ENCODE measurements at regions not wholly inside any gene's neighbourhood (a gene's known extent, or its start where the extent isn't known, plus 50 kb on each side); places are given as distances from the start of the nearest gene placed in this dataset.
"Not testable (repeated sequence)": the region's sequence is repeated elsewhere in the genome, so short reads cannot be mapped to it uniquely, and the experiment has no call there.

DNA sequence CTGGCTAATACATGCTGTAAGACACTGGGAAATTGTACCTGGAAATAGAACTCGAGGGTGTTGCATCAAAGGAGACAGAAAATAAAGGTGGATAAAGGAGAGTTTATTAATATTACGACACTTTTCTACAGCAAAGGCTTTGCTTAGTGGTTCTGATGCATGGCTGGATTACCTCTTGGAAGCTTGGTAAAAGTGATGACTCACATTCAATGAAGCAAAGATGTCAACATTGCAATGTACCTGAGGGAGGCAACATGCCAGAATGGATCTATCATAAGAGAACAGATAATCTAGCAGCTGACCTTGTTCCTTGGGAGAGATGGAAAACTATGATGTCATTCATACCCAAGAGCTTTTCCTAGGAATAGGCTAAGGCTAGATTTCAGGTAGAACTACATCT, 735.1 kb upstream of the DIAPH2 start:
- no peak overlapping the region for H3K27ac ChIP-seq
- peak; percentile 36 for DNase-seq (ENCODE audit: low read depth, low spot score)

DNA sequence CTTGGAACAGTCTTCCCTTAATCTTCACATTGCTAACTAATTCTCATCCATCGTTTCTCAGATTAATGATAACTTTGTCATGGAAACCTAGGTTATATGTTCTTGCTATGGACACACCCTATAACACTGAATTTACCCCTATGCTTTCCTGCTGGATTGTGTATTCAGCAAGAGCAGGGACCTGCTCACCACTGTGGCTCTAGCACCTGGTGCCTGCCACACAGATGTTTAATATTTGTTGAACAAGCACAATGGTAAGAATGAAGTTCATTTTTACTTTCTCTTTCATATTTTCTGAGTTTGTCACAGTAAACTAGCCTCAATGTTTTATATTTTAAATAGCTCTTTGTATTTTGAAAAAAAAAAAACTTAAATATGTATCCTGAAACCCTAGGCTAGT, 734.0 kb upstream of the DIAPH2 start:
- no peak for DNase-seq (ENCODE audit: low read depth, low spot score)
- H3K27ac ChIP-seq, result no peak overlapping the region

GRCh38 chrX:95953564-95953963, 731.1 kb upstream of the DIAPH2 start:
- no peak overlapping the region for H3K27ac ChIP-seq
- DNase-seq (ENCODE audit: low read depth, low spot score), result no peak

DNA sequence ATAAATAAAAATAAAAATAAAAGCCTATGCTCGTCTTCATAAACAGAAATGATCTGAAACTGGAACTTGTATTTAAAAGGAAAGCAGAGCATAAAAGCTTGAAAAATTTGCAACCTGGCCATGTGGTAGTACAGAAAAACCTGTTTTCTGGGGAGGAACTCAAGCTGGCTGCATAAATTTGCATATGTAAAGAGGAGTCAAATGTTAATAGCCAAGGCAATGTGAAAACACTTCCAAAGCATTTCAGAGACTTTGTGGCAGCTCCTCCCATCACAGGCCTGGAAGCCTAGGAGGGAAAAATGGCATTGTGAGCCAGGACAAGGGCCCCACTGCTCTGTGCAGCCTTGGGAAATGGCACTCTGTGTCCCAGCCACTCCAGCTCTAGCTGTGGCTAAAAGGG, 727.9 kb upstream of the DIAPH2 start:
- no peak overlapping the region for H3K27ac ChIP-seq
- no peak for DNase-seq (ENCODE audit: low read depth, low spot score)

DNA sequence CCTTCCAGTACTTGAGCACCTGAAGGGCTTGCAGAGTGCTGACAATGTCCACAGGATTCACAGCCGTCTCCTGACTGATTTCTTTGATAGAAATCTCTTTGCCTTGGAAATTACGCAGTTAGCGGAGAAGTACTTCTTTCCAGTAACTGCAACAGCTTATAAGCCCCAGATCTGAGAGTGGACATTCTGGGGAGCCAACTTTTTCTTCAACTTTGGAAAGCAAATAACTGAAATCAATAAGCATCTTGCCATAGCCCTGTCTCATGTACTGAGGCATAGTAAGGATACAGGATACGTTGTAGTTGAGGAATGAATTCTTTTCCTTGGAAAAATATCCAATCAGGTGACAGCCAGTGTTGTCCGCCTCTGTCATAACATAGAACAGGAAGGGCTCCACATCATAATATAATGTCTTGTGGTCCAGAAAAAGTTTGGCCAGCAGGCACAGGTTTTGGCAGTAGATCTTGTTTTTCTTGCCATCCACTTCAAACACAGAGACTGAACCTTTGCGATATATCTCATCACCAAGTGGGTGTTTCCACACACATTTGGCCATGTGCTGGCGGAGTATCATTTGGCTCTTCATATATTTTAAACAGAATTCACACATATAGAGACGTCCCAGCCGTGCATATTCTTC, 711.1 kb upstream of the DIAPH2 start:
- not testable (repeated sequence) for H3K27ac ChIP-seq; DNase-seq (ENCODE audit: low read depth, low spot score)

- no peak overlapping the region for H3K27ac ChIP-seq
- no peak for DNase-seq (ENCODE audit: low read depth, low spot score)
Measured at GRCh38 chrX:95974096-95974470, 710.6 kb upstream of the DIAPH2 start.

GRCh38 chrX:95974890-95975289, 709.8 kb upstream of the DIAPH2 start:
- H3K27ac ChIP-seq, result no peak overlapping the region
- no peak for DNase-seq (ENCODE audit: low read depth, low spot score)

GRCh38 chrX:95995583-95995982, 689.1 kb upstream of the DIAPH2 start:
- no peak for DNase-seq (ENCODE audit: low read depth, low spot score)

GRCh38 chrX:95996294-95996693, 688.3 kb upstream of the DIAPH2 start:
- DNase-seq (ENCODE audit: low read depth, low spot score), result no peak
- no peak overlapping the region for H3K27ac ChIP-seq

More at GRCh38 chrX:95995583-95995982, 689.1 kb upstream of the DIAPH2 start:
- no peak overlapping the region for H3K27ac ChIP-seq

- H3K27ac ChIP-seq, result no peak overlapping the region
- no peak for DNase-seq (ENCODE audit: low read depth, low spot score)
Measured at GRCh38 chrX:96002431-96002830, 682.2 kb upstream of the DIAPH2 start.

GRCh38 chrX:96004386-96004785, 680.3 kb upstream of the DIAPH2 start:
- DNase-seq (ENCODE audit: low read depth, low spot score), result peak; percentile 8
- H3K27ac ChIP-seq, result peak overlapping the region; percentile 46

- no peak for DNase-seq (ENCODE audit: low read depth, low spot score)
- no peak overlapping the region for H3K27ac ChIP-seq
Measured at GRCh38 chrX:96006281-96006680, 678.4 kb upstream of the DIAPH2 start.

GRCh38 chrX:96027407-96027806, 657.2 kb upstream of the DIAPH2 start:
- H3K27ac ChIP-seq, result no peak overlapping the region
- DNase-seq (ENCODE audit: low read depth, low spot score), result no peak

- no peak for DNase-seq (ENCODE audit: low read depth, low spot score)
- no peak overlapping the region for H3K27ac ChIP-seq
Measured at GRCh38 chrX:96052078-96052477, 632.6 kb upstream of the DIAPH2 start.

DNA sequence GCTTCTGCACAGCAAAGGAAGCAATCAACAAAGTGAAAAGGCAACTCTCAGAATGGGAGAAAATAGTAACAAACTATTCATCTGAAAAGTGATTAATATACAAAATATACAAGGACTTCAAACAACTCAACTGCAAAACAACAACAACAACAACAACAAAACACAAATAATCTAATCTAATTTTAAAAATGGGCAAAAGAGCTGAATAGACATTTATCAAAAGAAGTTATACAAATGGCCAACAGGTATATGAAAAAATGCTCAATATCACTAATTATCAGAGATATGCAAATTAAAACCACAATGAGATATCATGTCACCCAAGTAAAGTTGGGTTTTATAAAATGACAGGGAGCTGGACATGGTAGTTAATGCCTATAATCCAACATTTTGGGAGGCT, 602.8 kb upstream of the DIAPH2 start:
- no peak overlapping the region for H3K27ac ChIP-seq
- DNase-seq (ENCODE audit: low read depth, low spot score), result no peak

GRCh38 chrX:96094616-96095015, 590.0 kb upstream of the DIAPH2 start:
- no peak overlapping the region for H3K27ac ChIP-seq

GRCh38 chrX:96098471-96098870, 586.2 kb upstream of the DIAPH2 start:
- no peak for DNase-seq (ENCODE audit: low read depth, low spot score)

More at GRCh38 chrX:96094616-96095015, 590.0 kb upstream of the DIAPH2 start:
- DNase-seq (ENCODE audit: low read depth, low spot score), result no peak

DNA sequence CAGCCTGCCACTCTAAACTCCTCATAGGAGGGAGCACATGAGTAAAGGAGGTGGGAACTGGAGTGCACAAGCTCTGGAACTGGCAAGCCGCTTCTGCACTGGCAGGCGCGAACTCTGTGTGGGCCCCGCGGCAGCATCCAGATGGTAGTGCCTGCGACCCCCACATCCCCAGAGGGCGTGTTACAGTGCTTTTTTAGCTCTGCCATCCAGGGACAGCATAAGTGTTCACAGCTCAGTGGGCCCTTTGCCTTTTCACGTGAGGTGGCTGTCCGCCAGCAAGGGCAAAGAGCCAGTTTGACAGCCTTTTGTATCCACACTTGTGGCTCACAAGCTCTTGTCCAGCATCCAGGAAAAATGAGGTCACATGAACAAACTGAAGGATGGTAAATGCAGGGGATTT, 581.6 kb upstream of the DIAPH2 start:
- H3K27ac ChIP-seq, result no peak overlapping the region
- DNase-seq (ENCODE audit: low read depth, low spot score), result no peak

More at GRCh38 chrX:96098471-96098870, 586.2 kb upstream of the DIAPH2 start:
- H3K27ac ChIP-seq, result no peak overlapping the region

DNA sequence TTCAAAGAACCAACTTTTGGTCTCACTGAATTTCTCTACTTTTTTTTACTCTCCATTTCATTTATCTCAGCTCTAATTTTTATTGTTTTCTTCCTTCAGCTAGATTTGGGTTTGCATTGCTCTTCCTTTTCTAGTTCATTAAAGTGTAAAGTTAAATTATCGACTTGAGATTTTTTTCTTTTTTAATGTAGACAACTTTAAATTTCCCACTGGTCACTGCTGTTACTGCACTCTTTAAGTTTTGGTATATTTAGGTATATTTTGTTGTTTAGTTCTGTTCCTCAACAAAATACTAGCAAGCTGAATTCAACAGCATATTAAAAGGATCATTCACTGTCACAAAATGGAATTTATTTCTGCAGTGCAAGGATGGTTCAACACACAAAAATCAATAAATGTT, 572.0 kb upstream of the DIAPH2 start:
- H3K27ac ChIP-seq, result no peak overlapping the region
- no peak for DNase-seq (ENCODE audit: low read depth, low spot score)

GRCh38 chrX:96126182-96126581, 558.5 kb upstream of the DIAPH2 start:
- no peak overlapping the region for H3K27ac ChIP-seq
- no peak for DNase-seq (ENCODE audit: low read depth, low spot score)

DNA sequence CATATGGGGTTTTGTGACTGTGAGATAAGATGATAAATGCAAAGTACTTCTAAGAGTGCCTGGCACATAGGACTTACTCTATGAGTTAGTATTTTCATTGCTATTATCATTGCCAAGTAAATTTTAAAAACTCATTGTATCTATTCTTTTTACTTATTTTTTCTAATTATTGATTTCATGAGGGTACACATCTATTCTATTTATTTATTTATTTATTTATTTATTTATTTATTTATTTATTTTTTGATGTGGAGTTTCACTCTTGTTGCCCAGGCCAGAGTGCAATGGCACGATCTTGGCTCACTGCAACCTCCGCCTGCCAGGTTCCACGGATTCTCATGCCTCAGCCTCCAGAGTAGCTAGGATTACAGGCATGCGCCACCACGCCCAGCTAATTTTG, 556.6 kb upstream of the DIAPH2 start:
- not testable (repeated sequence) for H3K27ac ChIP-seq; DNase-seq (ENCODE audit: low read depth, low spot score)

DNA sequence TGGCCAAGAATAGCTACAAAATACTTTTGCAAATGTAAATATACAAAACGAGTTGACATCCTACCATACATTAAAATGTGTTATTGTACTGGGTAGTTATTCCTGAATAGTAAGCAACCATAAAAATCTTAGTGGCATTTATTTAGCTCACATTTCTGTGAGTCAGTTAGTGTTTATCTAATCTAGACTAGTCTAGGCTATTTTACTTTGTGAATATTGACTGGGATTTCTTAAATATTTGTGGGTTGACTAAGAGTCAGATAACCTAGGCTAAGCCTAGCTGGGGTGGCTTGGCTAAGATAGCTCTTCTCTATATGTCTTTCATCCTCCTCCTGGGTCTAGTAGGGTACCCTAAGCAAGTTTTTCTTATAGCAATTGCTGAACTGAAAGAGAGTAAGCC, 543.8 kb upstream of the DIAPH2 start:
- DNase-seq (ENCODE audit: low read depth, low spot score), result no peak

DNA sequence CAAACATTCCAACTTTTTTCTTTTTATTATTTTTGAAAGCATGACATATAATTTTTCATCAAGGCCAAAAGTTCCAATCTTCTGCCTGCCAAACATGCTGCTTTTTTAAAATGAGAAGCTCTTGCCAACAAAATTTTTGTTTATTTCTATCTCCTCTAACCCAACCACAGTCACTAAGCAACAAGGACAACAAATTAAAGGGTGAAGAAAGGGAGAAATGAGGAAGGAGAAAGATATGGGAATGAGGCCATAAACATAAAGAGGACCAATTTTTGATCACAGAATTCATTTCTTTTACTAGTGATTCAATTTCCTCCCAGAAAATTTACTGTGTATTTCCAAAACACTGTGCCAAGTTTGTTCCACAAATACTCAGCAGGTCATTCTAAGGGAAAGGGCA, 537.0 kb upstream of the DIAPH2 start:
- no peak overlapping the region for H3K27ac ChIP-seq
- DNase-seq (ENCODE audit: low read depth, low spot score), result no peak

More for the DNA sequence above, 543.8 kb upstream of the DIAPH2 start:
- no peak overlapping the region for H3K27ac ChIP-seq

All from epithelial cell of prostate (primary cell).